GM18505 (cell line): ENCODE measurements at regions not wholly inside any gene's neighbourhood (a gene's known extent, or its start where the extent isn't known, plus 50 kb on each side); places are given as distances from the start of the nearest gene placed in this dataset.

Source experiments
- ATAC-seq: cut with Tn5 transposase; IDR thresholded peaks from one replicate; pipeline ENCODE4 v1.9.1; 2021; ENCODE audit not compliant: unreplicated experiment
- POLR2A ChIP-seq: IDR thresholded peaks from 4 replicates; pipeline ENCODE4 v1.6.1; 2011; ENCODE audit warnings: borderline replicate concordance; ENCODE audit not compliant: insufficient read depth, insufficient read length; ENCODE audit errors: extremely low read depth

DNA sequence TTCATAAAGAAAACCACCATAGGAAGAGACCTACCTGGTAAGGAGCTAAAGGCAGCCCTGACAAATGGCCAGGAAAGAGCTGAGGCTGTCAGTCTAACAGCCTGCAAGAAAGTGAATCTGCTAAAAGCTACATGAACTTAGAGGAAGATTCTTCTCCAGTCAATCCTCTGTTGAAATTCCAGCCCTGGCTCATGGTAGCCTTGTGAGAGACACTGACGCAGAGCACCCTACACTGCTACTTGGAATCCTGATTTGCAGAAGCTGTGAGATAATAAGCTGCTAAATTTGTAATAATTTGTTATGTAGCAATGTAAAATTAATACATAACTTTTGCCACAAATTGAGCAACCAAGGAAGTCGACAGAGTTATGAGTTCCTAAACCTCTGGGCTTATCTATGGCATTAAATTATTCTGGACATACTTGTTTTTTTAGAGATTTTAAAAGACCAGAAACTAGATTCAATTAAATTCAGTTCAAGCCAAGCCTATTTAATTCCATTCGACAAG lies 257.0 kb downstream of the ETNK1 start:
- no peak for ATAC-seq
- TF ChIP-seq POLR2A: no peak

DNA sequence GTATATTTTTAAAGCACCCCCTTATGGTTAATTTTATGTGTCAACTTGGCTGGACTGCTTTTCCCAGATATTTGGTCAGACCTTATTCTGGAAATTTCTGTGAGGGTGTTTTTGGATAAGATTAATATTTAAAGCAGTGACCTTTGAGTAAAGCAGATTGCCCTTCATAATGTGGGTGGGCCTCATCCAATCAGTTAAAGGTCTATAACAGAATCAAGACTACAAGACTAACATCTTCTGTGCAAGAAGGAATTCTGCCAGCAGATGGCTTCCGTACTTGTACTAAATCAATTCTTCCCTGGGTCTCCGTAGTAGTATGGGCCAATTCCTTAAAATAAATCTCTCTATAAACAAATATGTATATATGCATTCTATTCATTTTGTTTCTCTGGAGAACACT lies 257.6 kb downstream of the ETNK1 start:
- no peak for TF ChIP-seq POLR2A
- ATAC-seq: no peak

DNA sequence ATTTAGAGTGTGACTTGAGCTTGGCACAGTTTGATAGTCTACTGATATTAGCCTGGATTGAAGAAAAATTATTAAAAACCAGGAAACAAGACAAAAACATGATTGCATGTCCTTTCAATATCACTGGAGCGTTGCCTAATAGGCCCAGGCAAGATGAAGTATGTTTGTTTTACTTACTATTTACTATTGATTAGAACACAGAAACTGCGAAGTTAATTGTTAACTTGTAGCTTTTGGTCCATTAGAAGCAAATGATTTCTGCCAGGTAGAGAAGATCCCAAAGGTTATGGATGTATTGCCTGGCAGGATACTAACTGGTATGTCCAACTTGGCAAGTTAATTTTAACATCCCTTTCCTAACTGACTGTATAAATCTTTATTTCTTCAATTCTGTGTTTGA lies 268.9 kb downstream of the ETNK1 start:
- ATAC-seq: no peak
- TF ChIP-seq POLR2A: no peak

DNA sequence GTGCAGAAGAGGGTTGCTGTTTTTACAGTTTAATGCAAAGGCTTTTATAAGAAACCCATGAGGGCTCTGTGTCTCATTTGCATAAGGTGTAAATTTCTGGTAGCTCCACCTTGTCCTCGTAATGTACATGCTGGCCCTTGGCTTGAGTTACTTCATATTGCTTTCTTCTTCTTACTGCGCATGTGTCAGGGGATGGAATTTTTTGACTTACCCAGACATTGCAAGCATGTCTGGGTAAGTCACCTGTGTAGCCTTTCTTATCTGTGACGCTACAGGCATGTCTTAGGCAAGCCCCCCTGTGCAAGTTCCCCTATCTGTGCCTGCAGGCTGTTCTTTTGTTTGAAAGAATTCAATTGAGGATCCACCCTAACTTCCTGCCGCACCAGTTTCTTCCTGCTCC lies 274.2 kb downstream of the ETNK1 start:
- ATAC-seq: no peak

DNA sequence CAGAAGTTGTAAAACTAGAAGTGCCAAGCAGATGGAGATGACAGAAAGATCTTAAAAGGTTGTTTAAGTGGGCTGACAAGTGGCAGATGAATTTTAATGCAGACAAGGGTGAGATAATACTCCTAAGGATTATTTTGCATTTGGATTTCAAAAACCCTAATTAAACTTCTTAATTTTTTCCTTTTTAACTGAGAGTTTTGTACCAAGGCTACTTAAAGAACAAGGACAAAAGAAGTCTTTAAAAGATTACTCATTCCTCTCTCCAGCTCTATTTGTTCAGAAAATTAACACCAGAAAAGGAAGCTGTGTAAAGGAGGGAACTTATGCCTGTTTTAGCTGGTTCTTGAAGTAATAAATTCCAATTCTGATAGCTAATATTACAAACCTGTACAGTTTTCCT lies 275.4 kb downstream of the ETNK1 start:
- ATAC-seq: no peak
- TF ChIP-seq POLR2A: no peak

More for the DNA sequence above, 274.2 kb downstream of the ETNK1 start:
- TF ChIP-seq POLR2A: no peak

DNA sequence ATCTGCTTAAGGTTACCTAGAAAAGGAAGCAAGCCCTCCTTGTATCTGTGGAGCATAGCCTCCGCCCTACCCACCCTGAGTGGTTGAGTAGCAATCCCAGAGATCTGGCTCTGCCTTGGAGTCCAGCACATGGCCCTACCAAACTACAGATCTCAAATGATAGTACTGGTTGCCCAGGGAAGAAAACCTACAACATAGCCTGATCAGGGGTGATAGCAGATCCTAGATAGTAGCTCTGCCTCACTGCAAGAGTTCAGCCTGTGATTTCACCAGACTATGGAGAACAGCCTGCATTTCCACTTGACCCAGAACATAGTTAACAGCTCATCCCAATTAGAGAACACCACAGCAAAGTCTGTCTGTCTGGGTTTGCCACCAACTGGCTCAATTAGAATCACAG lies 279.5 kb downstream of the ETNK1 start:
- no peak for ATAC-seq
- TF ChIP-seq POLR2A: no peak

DNA sequence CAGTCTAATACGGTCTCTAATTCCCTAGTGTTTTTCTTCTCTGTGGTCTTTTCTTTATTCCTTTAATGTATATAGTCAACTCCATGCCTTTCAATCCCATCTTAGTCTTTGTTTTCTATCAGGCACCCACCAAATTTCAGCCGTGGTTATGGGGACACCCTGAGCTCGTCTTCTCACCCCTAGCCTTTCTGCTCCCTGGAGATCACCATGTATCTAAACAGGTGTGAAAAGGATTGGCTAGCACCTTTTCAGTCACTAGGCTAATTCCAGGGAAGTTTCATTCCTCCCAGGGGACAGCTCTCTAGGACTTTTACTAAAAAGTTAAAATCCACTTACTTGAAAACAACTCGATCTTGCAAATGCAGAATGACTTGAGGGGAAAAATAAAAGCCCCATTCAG lies 291.3 kb downstream of the ETNK1 start:
- TF ChIP-seq POLR2A: no peak
- no peak for ATAC-seq

- TF ChIP-seq POLR2A: no peak
- ATAC-seq: no peak
Observed at GRCh38 chr12:22916815-22917214, 291.8 kb downstream of the ETNK1 start.

DNA sequence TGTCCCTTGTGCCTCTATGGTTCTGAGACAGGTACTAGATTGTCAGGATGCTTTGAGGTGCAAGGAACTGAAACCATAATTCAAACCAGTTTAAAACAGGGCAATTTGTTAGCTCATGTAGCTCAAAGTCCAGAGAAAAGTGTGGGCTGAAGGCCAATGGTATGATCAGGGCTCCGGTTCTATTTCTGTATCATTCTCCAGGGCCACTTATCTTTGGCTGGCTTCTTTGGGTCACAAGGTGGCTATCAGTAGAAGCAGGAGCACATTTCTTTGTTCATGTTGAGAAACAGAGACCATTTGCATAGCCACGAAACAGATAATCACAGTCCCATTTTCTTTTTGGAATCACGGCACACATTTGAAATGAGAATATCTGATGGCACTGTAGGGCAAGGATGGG lies 294.9 kb downstream of the ETNK1 start:
- TF ChIP-seq POLR2A: no peak
- ATAC-seq: no peak

- TF ChIP-seq POLR2A: no peak
- ATAC-seq: no peak
Observed at GRCh38 chr12:22923768-22924167, 298.8 kb downstream of the ETNK1 start.

DNA sequence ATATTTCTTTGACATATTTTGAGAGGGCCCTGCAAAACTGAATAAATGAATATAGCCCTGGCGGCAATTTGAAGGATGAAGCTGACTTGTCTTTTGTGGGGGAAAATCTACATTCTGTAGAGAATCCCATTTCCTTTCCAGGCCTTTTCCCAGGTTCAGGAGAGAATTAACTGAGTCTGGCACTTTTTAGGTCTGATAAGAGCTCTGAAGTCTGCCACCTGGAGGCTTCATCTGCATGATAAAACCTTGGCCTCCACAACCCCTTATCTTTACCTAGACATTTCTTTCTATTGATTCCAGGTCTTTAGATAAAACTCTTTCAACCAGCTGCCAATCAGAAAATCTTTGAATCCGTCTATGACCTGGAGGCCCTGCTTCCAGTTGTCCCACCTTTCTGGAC lies 299.4 kb downstream of the ETNK1 start:
- no peak for ATAC-seq
- no peak for TF ChIP-seq POLR2A

GRCh38 chr12:22925623-22926022 lies 300.7 kb downstream of the ETNK1 start:
- no peak for ATAC-seq
- TF ChIP-seq POLR2A: no peak

- no peak for TF ChIP-seq POLR2A
- ATAC-seq: no peak
Observed at GRCh38 chr12:22932431-22932830, 307.5 kb downstream of the ETNK1 start.

- TF ChIP-seq POLR2A: no peak
- ATAC-seq: no peak
Observed at GRCh38 chr12:22935090-22935489, 310.1 kb downstream of the ETNK1 start.

DNA sequence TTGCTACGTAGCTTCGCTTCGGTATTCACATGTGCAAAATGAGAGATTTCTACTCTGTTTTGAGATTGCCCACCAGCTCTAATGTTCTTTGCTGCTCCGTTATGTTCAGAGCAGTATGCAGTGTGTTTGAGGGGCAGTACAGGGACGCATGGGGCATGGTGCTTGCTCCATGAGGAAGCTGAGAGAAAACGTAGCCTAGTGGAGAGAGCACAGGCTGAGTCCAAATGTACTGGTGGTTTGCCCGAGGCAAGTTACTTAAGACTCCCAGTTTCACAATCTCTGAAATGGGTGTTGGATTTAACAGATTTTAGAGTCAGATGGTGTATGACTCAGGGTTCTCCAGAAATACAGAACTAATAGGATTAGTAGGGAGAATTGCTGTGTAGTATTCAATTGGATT lies 310.5 kb downstream of the ETNK1 start:
- TF ChIP-seq POLR2A: no peak
- no peak for ATAC-seq
